ENCODE measurements at regions not wholly inside any gene's neighbourhood (a gene's known extent, or its start where the extent isn't known, plus 50 kb on each side); places are given as distances from the start of the nearest gene placed in this dataset.
"Not testable (repeated sequence)": the region's sequence is repeated elsewhere in the genome, so short reads cannot be mapped to it uniquely, and the experiment has no call there.

DNA sequence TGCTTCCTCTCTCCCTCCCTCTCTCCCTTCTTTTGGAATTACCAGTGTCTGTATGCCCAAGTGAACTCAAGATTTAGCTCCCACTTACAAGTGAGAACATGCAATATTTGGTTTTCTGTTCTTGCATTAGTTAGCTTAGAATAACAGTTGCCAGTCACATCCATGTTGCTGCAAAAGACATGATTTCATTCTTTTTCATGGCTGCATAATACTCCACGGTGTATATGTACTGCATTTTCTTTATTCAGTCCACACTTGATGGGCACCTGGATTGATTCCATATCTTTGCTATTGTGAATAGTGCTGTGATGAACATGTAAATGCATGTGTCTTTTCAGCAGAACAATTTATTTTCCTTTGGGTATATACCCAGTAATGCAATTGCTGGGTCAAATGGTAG is 97.5 kb upstream of the GRAMD1B start:
- not testable (repeated sequence) for H3K4me1 Mint-ChIP-seq (ENCODE audit: low read depth in 2 of 2); H3K36me3 Mint-ChIP-seq (ENCODE audit: insufficient read depth); ATAC-seq (replicated peaks); H3K27ac Mint-ChIP-seq; DNase-seq; H3K27me3 Mint-ChIP-seq; H3K4me3 Mint-ChIP-seq; H3K9me3 Mint-ChIP-seq

GRCh38 chr11:123330948-123331347 is 99.1 kb upstream of the GRAMD1B start:
- no peaks in the 10 kb centered on the region for H3K4me1 Mint-ChIP-seq (ENCODE audit: low read depth in 2 of 2)
- no peak overlapping the region for H3K27ac Mint-ChIP-seq
- ATAC-seq (replicated peaks) (no peak), DNase-seq (no peak)
- H3K27me3 Mint-ChIP-seq: peaks cover 5 to 7% of the 10 kb centered on the region in 2 donors
- no peaks in the 10 kb centered on the region for H3K36me3 Mint-ChIP-seq (ENCODE audit: insufficient read depth)
- H3K9me3 Mint-ChIP-seq: no peaks in the 10 kb centered on the region
- H3K4me3 Mint-ChIP-seq: no peak overlapping the region

- Mint-ChIP-seq H3K4me3 (no peak overlapping the region), H3K36me3 (ENCODE audit: insufficient read depth) (no peaks in the 10 kb centered on the region), H3K4me1 (ENCODE audit: low read depth in 2 of 2) (no peaks in the 10 kb centered on the region), H3K9me3 (no peaks in the 10 kb centered on the region), H3K27me3 (peaks cover under 1 to 3% of the 10 kb centered on the region in 2 donors), H3K27ac (no peak overlapping the region)
- no peak for DNase-seq
- ATAC-seq (replicated peaks): no peak
Measured at GRCh38 chr11:123330471-123330870, 99.6 kb upstream of the GRAMD1B start.

DNA sequence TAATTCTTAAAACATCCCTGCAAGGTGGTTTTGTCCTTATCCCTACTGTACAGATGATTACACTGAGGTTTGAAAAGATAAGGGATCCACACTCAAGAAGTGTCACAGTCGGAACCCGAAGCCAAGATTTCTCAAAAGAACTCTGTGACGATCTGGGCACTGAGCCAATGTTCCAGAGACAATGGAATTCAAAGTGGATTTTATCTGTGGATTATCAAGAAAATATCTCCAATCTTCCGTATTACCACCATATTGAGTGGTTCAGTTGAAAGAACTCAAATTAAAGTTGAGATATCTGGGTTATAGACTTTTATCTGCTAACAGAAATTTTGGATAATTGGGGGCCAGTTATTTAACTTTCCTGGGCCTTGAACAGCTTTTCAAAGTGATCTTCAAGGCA is 100.0 kb upstream of the GRAMD1B start:
- DNase-seq: no peak
- Mint-ChIP-seq H3K27ac (no peak overlapping the region), H3K9me3 (no peaks in the 10 kb centered on the region), H3K27me3 (no peaks in the 10 kb centered on the region), H3K4me3 (no peak overlapping the region), H3K36me3 (ENCODE audit: insufficient read depth) (no peaks in the 10 kb centered on the region), H3K4me1 (ENCODE audit: low read depth in 2 of 2) (no peaks in the 10 kb centered on the region)
- ATAC-seq (replicated peaks): no peak

GRCh38 chr11:123328281-123328867 is 101.7 kb upstream of the GRAMD1B start:
- Mint-ChIP-seq H3K4me3 (no peak overlapping the region), H3K9me3 (no peaks in the 10 kb centered on the region), H3K4me1 (ENCODE audit: low read depth in 2 of 2) (no peaks in the 10 kb centered on the region), H3K27me3 (no peaks in the 10 kb centered on the region), H3K36me3 (ENCODE audit: insufficient read depth) (no peaks in the 10 kb centered on the region), H3K27ac (no peak overlapping the region)
- ATAC-seq (replicated peaks): no peak
- no peak for DNase-seq

DNA sequence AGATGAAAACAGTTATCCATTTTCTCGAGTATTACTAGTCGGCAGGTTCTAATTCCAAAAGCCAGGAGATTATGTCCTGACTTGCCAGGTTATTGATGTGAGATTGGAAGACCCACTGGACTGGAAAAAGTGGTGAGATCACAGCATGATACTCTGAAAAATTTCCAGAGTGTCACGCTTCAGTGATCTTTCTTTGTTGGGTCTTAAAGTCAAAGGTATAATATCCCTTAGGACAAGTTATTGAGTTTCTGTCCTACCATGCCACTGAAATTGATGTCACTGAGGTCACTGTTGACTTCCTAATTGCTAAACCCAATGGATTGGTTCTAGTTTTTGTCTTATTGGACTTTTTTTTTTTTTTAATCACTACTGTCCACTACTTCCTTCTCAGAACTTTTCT is 104.5 kb upstream of the GRAMD1B start:
- H3K4me1 Mint-ChIP-seq (ENCODE audit: low read depth in 2 of 2): no peaks in the 10 kb centered on the region
- H3K9me3 Mint-ChIP-seq: no peaks in the 10 kb centered on the region
- H3K36me3 Mint-ChIP-seq (ENCODE audit: insufficient read depth): no peaks in the 10 kb centered on the region
- H3K27me3 Mint-ChIP-seq: peaks cover under 1 to 8% of the 10 kb centered on the region in 2 donors
- DNase-seq (no peak), ATAC-seq (replicated peaks) (no peak)
- no peak overlapping the region for H3K27ac Mint-ChIP-seq
- no peak overlapping the region for H3K4me3 Mint-ChIP-seq

DNA sequence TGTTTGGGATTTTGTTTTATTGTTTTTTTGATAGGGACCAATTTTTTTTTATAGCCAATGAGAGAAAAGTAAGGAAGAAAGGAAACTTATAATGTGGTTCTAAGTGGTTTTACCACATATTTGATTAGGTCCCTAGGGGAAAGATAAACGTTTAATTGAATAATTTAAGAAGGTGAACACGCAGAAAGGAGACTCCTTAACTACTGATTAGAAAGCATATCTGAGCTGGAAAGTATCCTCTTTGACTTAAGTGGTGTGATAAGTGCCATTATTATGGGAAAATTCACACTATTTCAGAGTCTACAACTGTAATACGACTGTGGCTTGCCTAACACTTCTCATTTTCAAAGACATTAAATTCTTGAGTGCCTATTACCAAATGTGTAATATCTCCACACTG is 106.5 kb upstream of the GRAMD1B start:
- no peaks in the 10 kb centered on the region for H3K36me3 Mint-ChIP-seq (ENCODE audit: insufficient read depth)
- ATAC-seq (replicated peaks) (no peak), DNase-seq (no peak)
- H3K27ac Mint-ChIP-seq: no peak overlapping the region
- no peaks in the 10 kb centered on the region for H3K9me3 Mint-ChIP-seq
- no peaks in the 10 kb centered on the region for H3K4me1 Mint-ChIP-seq (ENCODE audit: low read depth in 2 of 2)
- no peak overlapping the region for H3K4me3 Mint-ChIP-seq
- peaks cover 9 to 14% of the 10 kb centered on the region in 2 donors for H3K27me3 Mint-ChIP-seq

GRCh38 chr11:123321636-123322035 is 108.4 kb upstream of the GRAMD1B start:
- DNase-seq: no peak
- Mint-ChIP-seq H3K4me1 (ENCODE audit: low read depth in 2 of 2) (no peaks in the 10 kb centered on the region), H3K4me3 (no peak overlapping the region), H3K36me3 (ENCODE audit: insufficient read depth) (no peaks in the 10 kb centered on the region), H3K9me3 (no peaks in the 10 kb centered on the region), H3K27me3 (peaks cover 18 to 19% of the 10 kb centered on the region in 2 donors), H3K27ac (no peak overlapping the region)
- no peak for ATAC-seq (replicated peaks)

GRCh38 chr11:123318623-123319022 is 111.4 kb upstream of the GRAMD1B start:
- no peaks in the 10 kb centered on the region for H3K9me3 Mint-ChIP-seq
- H3K27ac Mint-ChIP-seq: no peak overlapping the region
- H3K4me1 Mint-ChIP-seq (ENCODE audit: low read depth in 2 of 2): no peaks in the 10 kb centered on the region
- no peak overlapping the region for H3K4me3 Mint-ChIP-seq
- peaks cover 24 to 34% of the 10 kb centered on the region in 2 donors for H3K27me3 Mint-ChIP-seq
- no peaks in the 10 kb centered on the region for H3K36me3 Mint-ChIP-seq (ENCODE audit: insufficient read depth)
- no peak for DNase-seq
- no peak for ATAC-seq (replicated peaks)

DNA sequence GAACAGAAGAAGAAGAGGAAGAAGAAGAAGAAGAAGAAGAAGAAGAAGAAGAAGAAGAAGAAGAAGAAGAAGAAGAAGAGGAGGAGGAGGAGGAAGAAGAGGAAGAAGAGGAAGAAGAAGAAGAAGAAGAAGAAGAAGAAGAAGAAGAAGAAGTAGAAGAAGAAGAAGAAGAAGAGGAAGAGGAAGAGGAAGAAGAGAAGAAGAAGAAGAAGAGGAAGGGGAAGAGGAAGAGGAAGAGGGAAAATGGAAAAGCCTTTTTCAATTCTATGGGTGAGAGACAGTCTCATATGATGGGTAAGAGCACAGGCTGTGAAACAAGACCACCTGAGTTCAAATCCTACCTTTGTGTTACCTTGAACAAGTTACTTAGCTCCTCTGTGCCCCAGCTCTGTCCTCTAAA is 111.9 kb upstream of the GRAMD1B start:
- not testable (repeated sequence) for H3K4me1 Mint-ChIP-seq (ENCODE audit: low read depth in 2 of 2); DNase-seq; ATAC-seq (replicated peaks); H3K9me3 Mint-ChIP-seq; H3K27ac Mint-ChIP-seq; H3K36me3 Mint-ChIP-seq (ENCODE audit: insufficient read depth); H3K4me3 Mint-ChIP-seq
- peaks cover 24 to 34% of the 10 kb centered on the region in 2 donors for H3K27me3 Mint-ChIP-seq

GRCh38 chr11:123316003-123316402 is 114.1 kb upstream of the GRAMD1B start:
- DNase-seq (no peak), ATAC-seq (replicated peaks) (no peak)
- peaks cover 24 to 30% of the 10 kb centered on the region in 2 donors for H3K27me3 Mint-ChIP-seq
- H3K4me1 Mint-ChIP-seq (ENCODE audit: low read depth in 2 of 2): no peaks in the 10 kb centered on the region
- no peak overlapping the region for H3K4me3 Mint-ChIP-seq
- no peak overlapping the region for H3K27ac Mint-ChIP-seq
- no peaks in the 10 kb centered on the region for H3K9me3 Mint-ChIP-seq
- H3K36me3 Mint-ChIP-seq (ENCODE audit: insufficient read depth): no peaks in the 10 kb centered on the region

DNA sequence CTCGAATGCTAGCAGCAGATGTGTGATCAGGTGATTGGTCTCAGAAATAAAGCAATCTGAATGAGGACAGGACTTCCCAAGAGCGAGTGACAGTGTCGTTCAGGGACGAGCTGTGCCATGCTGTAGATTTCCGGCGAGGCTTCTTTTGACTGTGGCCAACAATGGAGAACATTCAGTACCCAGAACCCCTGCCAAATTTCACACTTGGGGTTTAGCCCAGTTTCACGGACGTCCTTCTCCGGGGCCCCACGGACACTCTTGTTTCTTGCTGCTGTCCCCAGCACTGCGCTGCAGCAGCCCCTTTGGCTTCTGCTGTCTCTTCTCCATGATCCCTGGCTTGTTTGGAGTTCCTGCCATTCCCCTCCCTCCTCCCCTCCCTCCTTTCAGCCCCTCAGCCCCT is 115.1 kb upstream of the GRAMD1B start:
- H3K4me1 Mint-ChIP-seq (ENCODE audit: low read depth in 2 of 2): no peaks in the 10 kb centered on the region
- H3K27me3 Mint-ChIP-seq: peaks cover 18 to 22% of the 10 kb centered on the region in 2 donors
- no peaks in the 10 kb centered on the region for H3K9me3 Mint-ChIP-seq
- no peak overlapping the region for H3K27ac Mint-ChIP-seq
- DNase-seq: no peak
- no peak for ATAC-seq (replicated peaks)
- H3K4me3 Mint-ChIP-seq: no peak overlapping the region
- no peaks in the 10 kb centered on the region for H3K36me3 Mint-ChIP-seq (ENCODE audit: insufficient read depth)

- DNase-seq (no peak), ATAC-seq (replicated peaks) (no peak)
- H3K27ac Mint-ChIP-seq: no peak overlapping the region
- peaks cover 15 to 21% of the 10 kb centered on the region in 2 donors for H3K27me3 Mint-ChIP-seq
- H3K36me3 Mint-ChIP-seq (ENCODE audit: insufficient read depth): no peaks in the 10 kb centered on the region
- no peak overlapping the region for H3K4me3 Mint-ChIP-seq
- no peaks in the 10 kb centered on the region for H3K9me3 Mint-ChIP-seq
- no peaks in the 10 kb centered on the region for H3K4me1 Mint-ChIP-seq (ENCODE audit: low read depth in 2 of 2)
Measured at GRCh38 chr11:123313262-123313661, 116.8 kb upstream of the GRAMD1B start.

DNA sequence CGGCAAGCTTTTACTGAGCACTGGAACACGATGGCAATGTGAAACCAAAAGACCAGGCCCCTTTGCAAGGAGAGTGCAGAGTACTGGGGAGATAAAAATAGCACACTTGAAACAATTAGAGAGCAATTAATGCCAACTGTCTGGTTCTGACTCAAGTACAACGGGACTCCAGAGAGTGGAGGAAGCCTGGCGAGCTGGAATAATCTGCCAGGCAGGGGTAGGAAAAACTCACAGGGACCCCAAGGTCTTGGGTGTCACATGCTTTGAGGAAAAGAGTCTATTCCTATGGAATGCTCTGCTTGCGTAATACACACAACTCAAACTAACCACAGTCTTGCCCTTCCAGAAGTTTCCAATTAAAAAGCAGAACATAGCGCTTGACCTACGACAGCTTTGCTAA is 113.0 kb upstream of the CLMP start:
- Mint-ChIP-seq H3K27ac (no peak overlapping the region), H3K36me3 (ENCODE audit: insufficient read depth) (peaks cover 3% of the 10 kb centered on the region), H3K9me3 (no peaks in the 10 kb centered on the region), H3K4me1 (ENCODE audit: low read depth in 2 of 2) (peaks cover under 1 to 17% of the 10 kb centered on the region in 2 donors), H3K4me3 (no peak overlapping the region), H3K27me3 (peaks cover 0 to 11% of the 10 kb centered on the region in 2 donors)
- DNase-seq (no peak), ATAC-seq (replicated peaks) (no peak)

GRCh38 chr11:123307276-123307675 is 112.2 kb upstream of the CLMP start:
- ATAC-seq (replicated peaks) (no peak), DNase-seq (no peak)
- Mint-ChIP-seq H3K4me3 (no peak overlapping the region), H3K9me3 (no peaks in the 10 kb centered on the region), H3K27me3 (peaks cover 0 to 17% of the 10 kb centered on the region in 2 donors), H3K27ac (no peak overlapping the region), H3K4me1 (ENCODE audit: low read depth in 2 of 2) (peaks cover 8 to 23% of the 10 kb centered on the region in 2 donors), H3K36me3 (ENCODE audit: insufficient read depth) (peaks cover 3% of the 10 kb centered on the region)

All from effector memory CD8-positive, alpha-beta T cell (primary cell).